Panc1 (cell line): ENCODE measurements at regions not wholly inside any gene's neighbourhood (a gene's known extent, or its start where the extent isn't known, plus 50 kb on each side); places are given as distances from the start of the nearest gene placed in this dataset.

Source experiments
- ATAC-seq: fragments of 200-7000 bp; cut with Tn5 transposase; 2 replicates; pipeline ENCODE4 v1.9.1; 2020; ENCODE audit warnings: mild to moderate bottlenecking, moderate library complexity
- BruUV-seq: library from RNA; stranded (reverse); fragments of 400-500 nt; replicated peaks from 2 replicates; lab custom pipeline; 2021; lab: Mats Ljungman, UMichigan
- CTCF ChIA-PET: fragments of 300-600 bp; sonication (Branson Sonifier 250); formaldehyde crosslinking; loops from one replicate; lab custom pipeline; 2022; ENCODE audit warnings: antibody characterized with exemption; lab: Charles Lee
- POLR2A ChIA-PET: fragments of 300-600 bp; sonication (Branson Sonifier 250); formaldehyde crosslinking; loops from one replicate; lab custom pipeline; 2022; ENCODE audit warnings: antibody characterized with exemption; lab: Charles Lee
- DNase-seq: peaks from one replicate; pipeline ENCODE4 v3.0.0-alpha.2; 2010; ENCODE audit warnings: low read depth, low spot score
- H3K27ac ChIP-seq: 2 replicates; pipeline ENCODE4 v1.5.1; 2011; ENCODE audit warnings: mild to moderate bottlenecking, low read length, inconsistent platforms
- H3K27me3 ChIP-seq: fragments of 200-500 bp; sonication (Bioruptor generic); 2 replicates; pipeline ENCODE4 v1.6.0; 2014; ENCODE audit warnings: low read length, inconsistent platforms; ENCODE audit not compliant: control insufficient read depth, insufficient read depth
- H3K36me3 ChIP-seq: fragments of 200-500 bp; sonication (Bioruptor generic); 2 replicates; pipeline ENCODE4 v1.5.1; 2014; ENCODE audit warnings: inconsistent platforms, mild to moderate bottlenecking, low read length, moderate library complexity; ENCODE audit not compliant: control insufficient read depth, insufficient read depth
- H3K4me1 ChIP-seq: 2 replicates; pipeline ENCODE4 v1.5.1; 2011; ENCODE audit warnings: inconsistent platforms, mild to moderate bottlenecking, low read length, moderate library complexity; ENCODE audit not compliant: control insufficient read depth, insufficient read depth
- H3K4me3 ChIP-seq, 2 experiments: 2 replicates each; pipeline ENCODE4 v1.5.1; 2011 to 2012; ENCODE audit warnings: low read depth in 2 of 2, low read length in 2 of 2, mild to moderate bottlenecking in 2 of 2, inconsistent platforms in 1 of 2, moderate library complexity in 1 of 2
- H3K9me3 ChIP-seq: fragments of 200-500 bp; sonication (Bioruptor generic); 2 replicates; pipeline ENCODE4 v1.5.1; 2014; ENCODE audit warnings: low read depth, mild to moderate bottlenecking, inconsistent platforms, low read length, moderate library complexity; ENCODE audit not compliant: control insufficient read depth, insufficient read depth
- CTCF ChIP-seq: fragments of 450-650 bp; IDR thresholded peaks from 2 replicates; pipeline ENCODE4 v1.5.1; 2017; ENCODE audit warnings: mild to moderate bottlenecking
- POLR2AphosphoS5 ChIP-seq: IDR thresholded peaks from 2 replicates; pipeline ENCODE4 v1.6.1; 2012; ENCODE audit warnings: mild to moderate bottlenecking, low read depth, low read length, moderate library complexity
- SIN3A ChIP-seq: IDR thresholded peaks from 2 replicates; pipeline ENCODE4 v1.6.1; 2012; ENCODE audit warnings: low read depth, mild to moderate bottlenecking, low read length, moderate library complexity, borderline replicate concordance; ENCODE audit not compliant: insufficient read depth
- TCF7L2 ChIP-seq: IDR thresholded peaks from 2 replicates; pipeline ENCODE4 v1.6.1; 2011; ENCODE audit warnings: mild to moderate bottlenecking, low read depth, low read length, inconsistent platforms
- in situ Hi-C: cut with HindIII; loops from 2 replicates; pipeline ENCODE4 v1.10.0; 2016; ENCODE audit warnings: low sequenced_read_pairs, low pct_unique_long_range_greater_than_20kb
- intact Hi-C: fragments of 100-400 bp; cut with micrococcal nuclease; formaldehyde crosslinking; loops from one replicate; pipeline ENCODE4 v1.10.0; 2022; ENCODE audit not compliant: unreplicated experiment
- TF ChIP-seq, protein P1 (sequence below), 2 experiments: IDR thresholded peaks; 2 replicates each; pipeline ENCODE4 v1.6.1; 2011 to 2012; ENCODE audit warnings: low read depth in 2 of 2, control low read depth in 1 of 2, low read length in 1 of 2, mild to moderate bottlenecking in 1 of 2, moderate library complexity in 1 of 2; ENCODE audit not compliant: insufficient read depth in 1 of 2

DNA sequence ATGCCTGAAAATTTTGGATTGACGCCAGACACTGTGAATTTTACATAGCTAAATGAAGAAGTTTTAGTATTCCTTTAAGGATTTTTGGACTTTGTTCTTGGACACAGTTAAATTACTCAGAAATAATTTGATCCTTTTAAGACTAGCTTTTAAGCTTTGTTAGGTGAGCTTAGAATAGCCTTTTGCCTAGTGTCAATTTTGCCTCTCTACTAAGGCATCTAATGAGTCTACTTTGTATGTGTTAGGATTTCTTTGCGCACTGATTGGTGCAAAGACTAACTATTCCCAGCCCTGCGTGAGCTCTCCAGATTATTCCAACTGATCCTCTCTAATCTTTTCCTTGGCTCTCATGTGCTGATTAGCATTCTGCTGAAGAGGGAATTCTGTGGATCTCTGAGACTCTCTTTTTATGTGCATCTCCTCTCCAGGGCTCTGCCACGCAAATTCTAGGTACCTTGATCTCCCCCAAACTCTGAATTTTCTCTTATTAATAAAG lies 128.1 kb upstream of the BCL9 start:
- ATAC-seq (no peak), DNase-seq (no peak)
- H3K27ac ChIP-seq = no peak overlapping the region
- in situ Hi-C loops (no loop called here), intact Hi-C loops (no loop called here)
- H3K4me1 ChIP-seq = no peaks in the 10 kb centered on the region
- 0 out of 2 replicates have a peak, but pooled peaks cover 4% of the 10 kb centered on the region for H3K9me3 ChIP-seq
- H3K27me3 ChIP-seq = peaks cover 2% of the 10 kb centered on the region; the same call in 1 of the 2 replicates
- H3K36me3 ChIP-seq = no peaks in the 10 kb centered on the region
- H3K4me3 ChIP-seq = no peak overlapping the region
- no TSS peak for BruUV-seq
- POLR2A ChIA-PET = no interaction called here
- TF ChIP-seq TCF7L2 (no peak), POLR2AphosphoS5 (no peak), SIN3A (no peak), CTCF (no peak)
- TF ChIP-seq, protein P1, sequence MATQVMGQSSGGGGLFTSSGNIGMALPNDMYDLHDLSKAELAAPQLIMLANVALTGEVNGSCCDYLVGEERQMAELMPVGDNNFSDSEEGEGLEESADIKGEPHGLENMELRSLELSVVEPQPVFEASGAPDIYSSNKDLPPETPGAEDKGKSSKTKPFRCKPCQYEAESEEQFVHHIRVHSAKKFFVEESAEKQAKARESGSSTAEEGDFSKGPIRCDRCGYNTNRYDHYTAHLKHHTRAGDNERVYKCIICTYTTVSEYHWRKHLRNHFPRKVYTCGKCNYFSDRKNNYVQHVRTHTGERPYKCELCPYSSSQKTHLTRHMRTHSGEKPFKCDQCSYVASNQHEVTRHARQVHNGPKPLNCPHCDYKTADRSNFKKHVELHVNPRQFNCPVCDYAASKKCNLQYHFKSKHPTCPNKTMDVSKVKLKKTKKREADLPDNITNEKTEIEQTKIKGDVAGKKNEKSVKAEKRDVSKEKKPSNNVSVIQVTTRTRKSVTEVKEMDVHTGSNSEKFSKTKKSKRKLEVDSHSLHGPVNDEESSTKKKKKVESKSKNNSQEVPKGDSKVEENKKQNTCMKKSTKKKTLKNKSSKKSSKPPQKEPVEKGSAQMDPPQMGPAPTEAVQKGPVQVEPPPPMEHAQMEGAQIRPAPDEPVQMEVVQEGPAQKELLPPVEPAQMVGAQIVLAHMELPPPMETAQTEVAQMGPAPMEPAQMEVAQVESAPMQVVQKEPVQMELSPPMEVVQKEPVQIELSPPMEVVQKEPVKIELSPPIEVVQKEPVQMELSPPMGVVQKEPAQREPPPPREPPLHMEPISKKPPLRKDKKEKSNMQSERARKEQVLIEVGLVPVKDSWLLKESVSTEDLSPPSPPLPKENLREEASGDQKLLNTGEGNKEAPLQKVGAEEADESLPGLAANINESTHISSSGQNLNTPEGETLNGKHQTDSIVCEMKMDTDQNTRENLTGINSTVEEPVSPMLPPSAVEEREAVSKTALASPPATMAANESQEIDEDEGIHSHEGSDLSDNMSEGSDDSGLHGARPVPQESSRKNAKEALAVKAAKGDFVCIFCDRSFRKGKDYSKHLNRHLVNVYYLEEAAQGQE (IDR thresholded peaks at IDR 0.05; ENCODE audit: insufficient read depth in 1 of 2, low read depth in 2 of 2, low read length in 1 of 2) = no peak
- CTCF ChIA-PET = no interaction called here

DNA sequence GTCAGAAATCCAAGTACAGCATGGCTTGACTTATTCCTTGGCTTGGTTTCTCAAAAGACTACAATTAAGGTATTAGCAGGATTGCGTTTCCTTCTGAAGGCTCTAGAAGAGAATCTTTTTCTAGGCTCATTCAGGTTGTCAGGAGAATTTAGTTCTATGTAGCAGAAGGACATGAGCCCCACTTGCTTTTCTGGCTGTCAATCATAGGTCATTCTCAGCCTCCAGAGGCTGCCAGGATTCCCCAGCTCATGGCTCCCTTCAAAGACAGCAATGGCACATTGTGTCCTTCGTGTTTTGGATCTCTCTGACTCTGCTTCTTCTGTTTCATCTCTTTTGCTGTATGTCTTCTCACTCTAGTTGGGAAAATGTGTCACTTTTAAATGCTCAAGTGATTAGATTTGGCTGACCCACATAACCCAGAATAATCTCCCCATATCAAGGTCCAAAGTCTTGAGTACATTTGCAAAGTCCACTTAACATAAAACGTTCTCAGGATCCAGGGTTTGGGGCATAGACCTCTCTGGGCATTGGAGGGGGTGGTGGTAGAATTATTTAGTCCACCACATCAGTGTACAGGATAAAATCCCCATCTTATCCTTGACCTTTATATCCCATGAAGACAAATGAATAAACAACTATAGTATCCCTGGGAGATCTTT lies 126.7 kb upstream of the BCL9 start:
- H3K4me1 ChIP-seq = no peaks in the 10 kb centered on the region
- 0 out of 2 replicates have a peak, but pooled peaks cover 4% of the 10 kb centered on the region for H3K9me3 ChIP-seq
- no peak overlapping the region for H3K27ac ChIP-seq
- intact Hi-C loops = no loop called here
- in situ Hi-C loops = no loop called here
- ATAC-seq (no peak), DNase-seq (no peak)
- TF ChIP-seq POLR2AphosphoS5 (no peak), TCF7L2 (no peak)
- TF ChIP-seq, protein P1 (IDR thresholded peaks at IDR 0.05; ENCODE audit: insufficient read depth in 1 of 2, low read depth in 2 of 2, low read length in 1 of 2) = no peak
- no peak overlapping the region for H3K4me3 ChIP-seq
- H3K27me3 ChIP-seq = peaks cover 2% of the 10 kb centered on the region; the same call in 1 of the 2 replicates
- ChIA-PET CTCF (no interaction called here), POLR2A (no interaction called here)
- H3K36me3 ChIP-seq = no peaks in the 10 kb centered on the region
- no TSS peak for BruUV-seq
